ENCODE measurements at regions not wholly inside any gene's neighbourhood (a gene's known extent, or its start where the extent isn't known, plus 50 kb on each side); places are given as distances from the start of the nearest gene placed in this dataset.

DNA sequence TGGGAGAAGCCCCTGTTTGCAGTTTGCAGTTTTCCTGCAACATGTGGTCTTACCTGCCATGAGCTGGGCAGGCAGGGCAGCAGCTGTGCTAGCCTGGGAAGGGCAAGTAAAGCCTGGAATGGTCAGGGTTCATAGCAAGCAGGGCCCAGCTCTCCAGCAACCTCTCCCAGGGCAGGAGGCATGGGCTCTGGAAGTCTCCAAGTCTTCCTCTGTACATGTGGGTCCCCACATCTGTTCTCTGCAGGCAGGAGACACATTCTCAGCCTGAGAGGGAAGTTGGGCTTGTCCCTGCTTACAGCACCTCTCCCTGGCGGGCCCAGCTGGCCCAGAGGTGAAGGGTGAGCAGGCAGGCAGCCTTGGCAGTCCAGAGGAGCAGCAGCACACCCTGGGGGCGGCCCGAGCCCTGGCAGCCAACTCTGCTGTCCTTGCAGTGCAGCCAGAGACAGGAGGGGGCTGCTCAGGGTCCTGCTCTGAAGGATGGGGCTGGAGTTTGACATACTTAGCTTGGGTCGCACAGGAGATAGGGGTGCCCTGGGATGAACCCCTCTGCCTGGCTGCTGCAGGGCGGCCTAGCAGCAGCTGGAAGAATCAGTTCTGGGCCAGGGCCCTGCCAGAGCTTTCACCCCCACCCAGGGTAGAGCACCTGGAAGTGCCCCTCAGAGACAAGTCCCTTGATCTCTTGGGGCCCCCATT, 176.0 kb downstream of the MRPL14 start:
- no peak for FAIRE-seq

DNA sequence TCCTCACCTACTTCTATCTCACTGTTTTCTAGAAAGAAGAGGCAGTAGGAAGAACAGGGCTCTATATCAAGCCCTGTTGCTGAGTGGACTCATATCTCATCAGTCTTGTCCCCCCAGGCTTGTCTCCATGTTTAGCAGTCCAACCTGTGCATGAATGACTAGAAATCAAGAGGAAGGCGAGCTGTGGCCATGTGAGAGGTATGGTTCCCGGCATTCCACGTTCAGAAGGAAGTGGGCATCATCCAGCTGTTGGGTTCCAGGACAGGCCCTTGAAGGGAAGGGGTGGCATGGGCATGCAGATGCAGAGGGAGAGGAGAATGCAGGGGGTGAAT, 176.6 kb downstream of the MRPL14 start:
- DNase-seq (ENCODE audit: low spot score) (no peak), FAIRE-seq (no peak)

More for the DNA sequence above, 176.0 kb downstream of the MRPL14 start:
- no peak for DNase-seq (ENCODE audit: low spot score)

- no peak for FAIRE-seq
- DNase-seq (ENCODE audit: low spot score), result no peak
Observed at GRCh38 chr6:43950051-43950605, 177.1 kb downstream of the MRPL14 start.

- DNase-seq (ENCODE audit: low spot score) (no peak), FAIRE-seq (no peak)
Observed at GRCh38 chr6:43949551-43949991, 177.7 kb downstream of the MRPL14 start.

GRCh38 chr6:43948527-43949485, 178.4 kb downstream of the MRPL14 start:
- FAIRE-seq, result no peak
- peak; percentile 44 for DNase-seq (ENCODE audit: low spot score)

DNA sequence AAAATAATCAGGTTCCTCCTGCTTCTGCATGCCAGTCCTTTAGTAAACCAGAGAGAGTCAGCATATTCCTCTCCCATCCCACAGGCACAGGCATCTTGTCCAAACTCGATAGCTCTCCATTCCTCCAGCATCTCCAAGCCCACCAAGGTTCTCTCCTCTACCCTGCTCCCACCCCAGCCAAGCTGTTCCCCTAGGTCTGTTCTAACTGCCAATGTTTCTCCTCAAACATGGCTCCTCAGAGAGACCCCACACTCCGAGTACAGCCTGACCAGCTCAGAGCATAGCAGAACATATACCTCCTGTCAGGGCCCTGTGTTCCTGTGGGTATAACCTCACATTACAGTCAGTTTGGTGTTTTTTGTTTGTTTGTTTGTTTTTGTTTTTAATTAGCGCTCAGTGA, 177.8 kb downstream of the VEGFA start:
- no peak for FAIRE-seq
- no peak for DNase-seq (ENCODE audit: low spot score)

- FAIRE-seq, result no peak
- DNase-seq (ENCODE audit: low spot score), result no peak
Observed at GRCh38 chr6:43946641-43947363, 176.8 kb downstream of the VEGFA start.

DNA sequence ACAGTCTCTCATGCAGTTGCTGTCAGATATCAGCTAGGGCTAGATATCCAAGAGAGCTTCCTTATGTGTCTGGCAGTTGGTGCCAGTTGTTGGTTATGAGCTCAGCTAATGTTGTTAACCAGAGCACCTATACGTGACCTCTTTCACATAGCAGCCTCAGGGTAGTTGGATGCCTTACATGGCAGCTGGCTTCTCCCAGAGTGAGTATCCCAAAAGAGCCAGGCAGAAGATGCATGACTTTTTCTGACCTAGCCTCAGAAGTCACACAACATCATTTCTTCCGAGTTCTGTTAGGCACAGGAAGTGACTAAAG, 175.7 kb downstream of the VEGFA start:
- FAIRE-seq, result no peak
- DNase-seq (ENCODE audit: low spot score), result no peak

GRCh38 chr6:43944908-43945767, 175.1 kb downstream of the VEGFA start:
- no peak for FAIRE-seq
- peak; percentile 65 for DNase-seq (ENCODE audit: low spot score)

- FAIRE-seq, result no peak
- peak; percentile 89 for DNase-seq (ENCODE audit: low spot score)
Observed at GRCh38 chr6:43943781-43944250, 173.8 kb downstream of the VEGFA start.

- FAIRE-seq (no peak), DNase-seq (ENCODE audit: low spot score) (no peak)
Observed at GRCh38 chr6:43943099-43943766, 173.2 kb downstream of the VEGFA start.

- FAIRE-seq (peak; percentile 78), DNase-seq (ENCODE audit: low spot score) (no peak)
Observed at GRCh38 chr6:43942616-43943015, 172.6 kb downstream of the VEGFA start.

- DNase-seq (ENCODE audit: low spot score) (no peak), FAIRE-seq (no peak)
Observed at GRCh38 chr6:43942011-43942442, 172.0 kb downstream of the VEGFA start.

DNA sequence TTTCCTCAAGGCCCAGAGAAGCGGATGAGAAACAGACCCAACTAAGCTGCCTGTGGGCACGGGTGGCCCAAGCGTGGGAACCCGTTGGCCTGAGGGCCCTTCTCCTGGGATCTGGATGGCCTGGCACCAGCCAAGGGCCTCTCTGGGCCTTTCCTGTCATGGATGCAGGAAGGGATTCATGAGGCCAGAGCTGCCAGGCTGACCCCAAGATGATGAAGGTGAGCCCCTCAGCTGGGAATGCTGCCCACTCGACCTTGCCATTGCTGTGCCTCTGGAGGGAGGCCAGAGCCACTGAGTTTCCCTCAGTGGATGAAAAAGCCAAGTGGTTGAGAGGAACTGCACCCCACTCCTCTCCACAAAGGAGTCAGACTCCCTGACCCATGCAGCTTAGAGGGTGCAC, 171.2 kb downstream of the VEGFA start:
- FAIRE-seq, result no peak
- no peak for DNase-seq (ENCODE audit: low spot score)

GRCh38 chr6:43940393-43941087, 170.5 kb downstream of the VEGFA start:
- FAIRE-seq, result no peak

DNA sequence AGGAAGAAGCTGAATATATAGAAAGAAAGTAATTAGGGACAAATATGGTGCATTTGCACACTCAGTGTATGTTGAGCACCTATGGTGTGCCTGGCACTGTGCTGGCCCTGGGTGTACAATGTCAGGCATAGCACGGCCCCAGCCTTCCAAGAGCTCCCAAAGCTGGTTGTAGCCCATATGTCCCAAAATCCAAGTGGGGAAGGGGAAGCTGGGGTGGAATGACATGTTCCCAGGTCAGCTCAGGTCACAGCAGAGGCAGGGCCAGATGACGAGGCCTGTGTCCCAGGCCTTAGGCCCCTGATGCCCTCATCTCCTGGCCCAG, 170.0 kb downstream of the VEGFA start:
- FAIRE-seq (no peak), DNase-seq (ENCODE audit: low spot score) (no peak)

More at GRCh38 chr6:43940393-43941087, 170.5 kb downstream of the VEGFA start:
- DNase-seq (ENCODE audit: low spot score), result no peak

- no peak for DNase-seq (ENCODE audit: low spot score)
Observed at GRCh38 chr6:43939281-43940070, 169.5 kb downstream of the VEGFA start.

DNA sequence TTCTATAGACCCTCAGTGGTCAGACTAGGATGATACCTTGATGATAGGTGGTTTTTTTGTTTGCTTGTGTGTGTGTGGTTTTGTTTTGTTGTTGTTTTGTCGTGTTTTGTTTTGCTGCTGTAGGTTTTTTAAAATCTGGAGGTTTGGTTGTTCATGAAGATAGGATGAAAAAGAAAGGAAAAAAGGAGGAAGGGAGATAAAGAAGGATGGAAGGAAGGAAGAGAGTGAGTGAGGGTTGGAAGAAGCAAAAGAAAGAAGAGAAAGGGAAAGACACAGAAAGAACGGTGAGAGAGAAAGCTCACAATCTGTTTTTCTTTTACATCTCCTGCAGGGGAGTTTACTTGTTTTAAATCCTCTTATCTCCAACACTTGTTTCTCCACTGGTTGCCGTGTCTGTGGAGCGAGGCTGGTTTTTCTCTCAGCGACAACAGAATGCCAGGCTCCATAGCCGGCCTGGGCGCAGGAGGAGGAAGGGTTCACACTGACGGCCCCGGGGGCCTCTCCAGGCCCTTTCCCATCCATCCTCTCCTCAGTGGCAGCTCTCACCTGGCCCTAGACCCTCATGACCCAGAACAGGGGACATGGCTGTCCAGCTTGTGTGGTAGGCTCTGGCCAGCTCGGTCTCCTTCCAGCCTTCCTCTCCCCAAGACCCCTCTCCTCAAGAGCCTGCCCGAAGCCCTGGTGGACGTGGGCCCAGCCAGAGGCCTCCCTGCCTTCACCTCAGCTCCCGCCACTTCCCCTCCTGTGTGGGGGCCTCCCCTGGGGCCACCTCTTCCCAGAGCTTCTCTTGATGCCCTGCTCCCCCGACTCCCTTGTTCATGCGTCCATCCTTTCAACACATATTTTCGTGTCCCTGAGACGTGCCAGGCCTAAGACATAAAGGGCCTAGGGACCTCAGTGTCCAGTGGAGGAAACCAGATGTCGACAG, 168.4 kb downstream of the VEGFA start:
- FAIRE-seq (no peak), DNase-seq (ENCODE audit: low spot score) (no peak)

More at GRCh38 chr6:43939281-43940070, 169.5 kb downstream of the VEGFA start:
- no peak for FAIRE-seq

Measured in urothelium cell line (cell line).